HG02571 (cell line): ENCODE measurements at regions not wholly inside any gene's neighbourhood (a gene's known extent, or its start where the extent isn't known, plus 50 kb on each side); places are given as distances from the start of the nearest gene placed in this dataset.

Experiments used
- ATAC-seq: cut with Tn5 transposase; IDR thresholded peaks from one replicate; pipeline ENCODE4 v1.9.1; 2021; ENCODE audit warnings: mild to moderate bottlenecking, moderate library complexity; ENCODE audit not compliant: unreplicated experiment

DNA sequence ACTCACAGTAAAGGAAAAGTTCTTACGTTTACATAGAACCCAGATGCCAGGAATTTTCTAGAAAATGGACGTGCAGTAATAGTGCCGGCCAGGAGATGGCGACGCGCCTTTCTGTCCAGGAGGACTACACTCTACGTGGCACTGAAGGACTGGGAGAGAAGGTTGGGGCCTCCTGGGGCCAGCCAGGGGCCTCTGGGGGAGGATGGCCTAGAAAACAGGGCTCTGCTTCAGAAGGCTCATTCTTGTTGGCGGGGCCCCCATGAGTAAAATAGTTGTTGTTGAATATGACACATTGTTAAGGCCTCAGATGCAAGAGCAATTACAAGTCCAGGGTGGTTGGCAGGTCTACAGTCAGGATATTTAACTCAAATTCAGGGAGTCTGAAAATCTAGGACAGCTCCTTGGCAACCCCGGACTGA is 120.1 kb upstream of the MAX start:
- peak; percentile 51 for ATAC-seq

DNA sequence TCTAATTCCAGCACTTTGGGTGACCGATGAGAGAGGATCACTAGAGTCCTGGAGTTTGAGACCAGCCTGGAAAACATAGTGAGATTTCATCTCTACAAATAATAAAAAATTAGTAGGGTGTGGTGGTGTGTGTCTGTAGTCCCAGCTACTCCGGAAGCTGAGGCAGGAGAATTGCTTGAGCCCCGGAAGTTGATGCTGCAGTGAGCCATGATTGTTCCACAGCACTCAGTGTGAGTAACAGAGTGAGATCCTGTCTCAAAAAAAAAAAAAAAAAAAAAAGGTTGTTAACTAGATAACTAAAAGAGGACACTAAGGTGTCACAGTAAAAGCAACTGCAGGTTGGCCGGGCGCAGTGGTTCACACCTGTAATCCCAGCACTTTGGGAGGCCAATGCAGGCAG is 121.3 kb upstream of the MAX start:
- no peak for ATAC-seq

DNA sequence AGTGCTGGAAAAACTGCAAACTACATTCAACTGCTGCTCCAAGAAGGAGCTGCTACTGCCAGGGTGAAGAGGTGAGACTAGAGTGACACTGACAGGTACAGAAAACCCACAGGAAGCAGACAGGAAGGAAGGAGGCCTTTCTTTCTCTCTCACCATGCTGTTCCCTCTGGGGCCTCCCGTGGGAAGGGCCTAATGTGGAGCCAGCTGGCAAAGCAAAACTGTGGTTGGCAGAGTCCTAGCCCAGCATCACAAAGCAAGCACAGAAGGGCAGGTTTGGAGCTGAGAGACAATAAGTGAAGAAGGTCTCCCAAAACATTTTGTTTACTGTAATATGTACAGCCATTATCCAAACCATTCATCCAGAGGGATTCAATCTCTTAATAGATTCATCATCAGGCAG is 122.5 kb upstream of the MAX start:
- ATAC-seq = no peak

DNA sequence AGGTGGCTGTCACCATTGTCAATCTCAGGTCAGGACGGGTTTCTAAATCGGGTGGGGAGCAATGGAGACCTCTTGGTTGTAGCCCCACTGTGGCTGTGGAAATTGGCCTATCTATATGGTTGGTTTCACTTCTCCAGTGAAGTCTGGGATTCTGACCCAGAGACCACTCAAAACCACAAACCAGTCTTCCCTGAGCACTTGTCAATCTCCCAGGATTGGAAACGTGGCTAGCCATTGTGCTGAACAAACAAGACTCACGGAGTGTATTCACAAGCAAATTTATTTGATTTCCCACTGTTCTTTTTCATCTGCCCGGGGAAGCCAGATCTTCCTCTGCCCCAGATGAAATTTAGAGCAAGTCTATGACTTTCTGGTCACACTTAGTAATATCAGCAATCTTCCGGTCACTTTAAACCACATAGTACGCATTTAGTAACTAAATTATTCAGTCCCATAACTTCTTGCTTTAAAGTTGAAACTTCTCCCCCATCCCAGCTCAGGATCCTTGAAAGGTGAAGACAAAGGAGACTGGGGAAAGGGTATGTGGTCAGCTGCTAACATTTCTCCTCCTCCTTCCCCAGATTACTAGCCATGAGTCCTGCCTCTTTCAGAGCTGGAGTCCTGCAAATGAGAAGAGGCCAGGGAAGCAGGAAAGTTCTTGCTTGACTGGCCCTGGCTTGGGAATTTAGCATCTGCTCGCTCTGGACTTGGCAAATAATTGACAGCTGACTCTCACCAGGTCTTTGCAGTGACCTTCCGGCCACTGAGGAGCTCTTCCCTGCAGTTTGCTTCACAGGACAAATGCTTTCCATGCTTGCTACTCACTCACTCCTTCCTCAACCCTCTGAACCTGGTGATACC is 123.2 kb upstream of the MAX start:
- no peak for ATAC-seq

DNA sequence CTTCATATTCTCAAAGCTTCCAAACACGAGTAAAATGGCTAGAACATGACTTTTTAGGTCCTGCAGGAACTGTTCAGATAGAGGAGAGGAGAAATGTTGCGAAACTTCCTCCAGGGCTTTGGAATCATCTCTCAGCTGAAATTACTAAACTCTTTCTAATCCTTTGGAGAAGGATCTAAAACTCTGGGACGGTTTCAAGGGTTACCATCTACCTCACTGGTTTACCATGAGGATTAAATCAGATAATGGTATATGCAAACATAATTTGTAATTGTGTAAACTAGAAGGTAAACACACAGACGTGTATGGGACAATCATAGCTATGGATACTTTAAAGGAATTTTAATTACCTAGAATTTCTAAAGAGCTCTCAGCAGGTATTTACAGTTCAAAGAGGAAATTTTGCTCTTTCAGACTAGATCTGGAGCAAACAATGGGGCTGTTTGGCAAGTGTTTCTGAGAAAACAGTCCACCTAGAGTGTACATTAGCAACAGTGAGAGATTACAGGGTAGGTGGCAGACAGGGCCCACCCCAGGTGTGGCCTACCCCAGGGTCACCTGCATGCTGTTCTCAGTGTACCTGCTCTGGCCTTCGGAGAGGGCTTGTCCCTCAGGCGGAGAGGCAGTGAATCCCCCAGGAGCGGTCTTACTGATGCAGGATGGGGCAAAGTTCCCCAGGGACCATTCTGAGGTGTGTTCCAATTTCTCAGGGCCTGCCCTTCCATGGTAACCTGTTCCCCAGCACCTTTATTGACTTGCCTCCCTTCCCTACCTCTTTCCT is 124.7 kb upstream of the MAX start:
- ATAC-seq = no peak

DNA sequence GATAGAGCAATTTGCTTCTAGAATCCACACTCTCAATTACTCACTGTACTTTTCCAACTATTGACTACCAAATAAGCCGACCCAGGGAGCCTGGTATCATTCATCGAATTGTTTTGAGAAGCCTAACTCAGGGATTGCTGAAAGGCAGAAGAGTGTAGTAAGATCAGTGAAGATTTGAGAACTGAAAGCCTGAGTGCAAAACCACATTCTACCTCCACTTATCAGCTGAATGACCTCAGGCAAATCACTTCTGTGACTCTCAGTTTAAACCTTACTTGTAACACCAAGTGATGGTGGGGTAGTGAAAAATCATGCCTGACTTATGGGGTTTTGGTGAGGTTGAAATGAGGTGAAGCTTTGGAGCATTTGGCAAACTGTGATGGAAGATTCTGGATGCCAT is 126.1 kb upstream of the MAX start:
- ATAC-seq = peak; percentile 84

DNA sequence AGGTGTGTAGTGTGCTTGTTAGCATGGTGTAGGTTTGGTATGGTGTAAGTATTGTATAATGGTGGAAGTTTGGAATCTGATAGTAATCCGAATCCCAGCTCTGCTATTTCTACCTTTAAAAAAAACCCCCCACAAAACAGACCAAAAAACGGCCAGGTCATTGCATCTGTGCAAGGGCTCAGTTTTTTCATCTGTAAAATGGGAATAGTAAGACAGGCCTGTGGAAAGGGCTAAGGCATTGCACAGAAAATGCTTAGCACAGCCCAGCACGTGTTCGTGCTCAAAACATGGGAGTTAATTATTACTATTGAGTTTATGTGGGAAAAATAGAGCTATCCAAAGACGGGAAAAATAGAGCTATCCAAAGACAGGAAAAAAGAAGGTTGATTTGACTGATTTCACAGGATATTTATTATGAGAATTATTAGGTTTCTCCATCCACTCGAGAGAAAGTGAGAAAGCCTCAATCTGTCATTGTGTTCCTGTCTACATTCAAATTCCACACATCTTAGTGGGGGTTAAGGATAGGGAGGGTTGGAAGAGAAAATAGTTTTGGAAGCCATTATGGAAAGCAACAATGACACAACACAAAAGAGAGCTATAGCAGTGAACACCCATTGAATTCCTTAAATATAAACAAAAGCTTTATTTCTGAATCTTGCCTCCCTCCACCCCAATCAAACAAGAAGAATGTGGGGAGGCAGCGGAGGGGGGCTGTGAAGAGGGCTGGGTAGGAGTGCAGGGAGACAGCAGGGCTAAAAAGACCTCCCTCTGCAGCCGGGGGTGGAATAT is 126.8 kb upstream of the MAX start:
- ATAC-seq = no peak

DNA sequence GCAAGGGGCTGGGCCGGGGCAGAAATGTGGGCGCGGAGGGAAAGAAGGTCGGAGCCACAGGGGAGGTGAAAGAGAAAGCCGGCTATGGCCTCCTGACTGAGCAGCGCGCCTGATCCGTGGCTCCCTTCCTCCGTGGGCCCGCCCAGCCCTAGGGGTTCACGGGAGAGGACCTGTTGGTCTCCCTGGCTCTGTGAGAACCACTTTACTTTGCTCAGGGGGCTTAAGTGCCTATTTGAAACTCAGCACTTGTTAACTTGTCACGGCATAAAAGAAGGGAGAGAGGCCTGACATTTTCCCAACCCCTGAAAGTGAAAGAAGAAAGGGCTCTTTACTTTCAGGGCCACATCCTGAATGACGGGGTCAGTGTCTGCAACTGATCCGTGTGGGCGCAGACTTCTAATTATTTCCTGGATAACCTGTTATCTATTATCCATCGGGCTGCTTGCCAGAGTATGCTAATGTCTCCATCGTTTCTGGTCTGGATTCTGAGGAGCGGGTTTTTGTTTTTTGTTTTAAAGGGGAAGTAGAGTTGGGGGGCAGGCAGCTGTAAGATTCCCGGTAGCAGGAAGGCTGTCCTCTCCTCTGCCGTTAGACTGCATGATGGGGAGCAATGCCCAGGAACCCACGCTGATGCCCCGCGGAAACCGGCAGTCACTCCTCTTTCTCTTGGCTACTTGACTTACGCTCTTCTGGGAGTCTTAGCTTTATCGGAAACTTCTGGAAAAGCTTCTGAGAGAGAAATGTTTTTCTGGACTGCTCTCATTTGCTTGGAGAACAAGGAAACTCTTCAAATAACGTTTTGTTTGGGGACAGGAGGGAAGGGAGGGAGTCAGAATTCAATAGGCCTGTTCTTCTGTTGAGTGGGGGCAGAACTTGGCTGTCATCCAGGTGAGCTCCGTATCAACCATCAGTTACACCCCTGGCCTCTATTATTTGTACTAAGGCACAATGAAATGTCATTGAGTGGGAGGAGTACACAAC is 127.7 kb upstream of the MAX start:
- no peak for ATAC-seq

DNA sequence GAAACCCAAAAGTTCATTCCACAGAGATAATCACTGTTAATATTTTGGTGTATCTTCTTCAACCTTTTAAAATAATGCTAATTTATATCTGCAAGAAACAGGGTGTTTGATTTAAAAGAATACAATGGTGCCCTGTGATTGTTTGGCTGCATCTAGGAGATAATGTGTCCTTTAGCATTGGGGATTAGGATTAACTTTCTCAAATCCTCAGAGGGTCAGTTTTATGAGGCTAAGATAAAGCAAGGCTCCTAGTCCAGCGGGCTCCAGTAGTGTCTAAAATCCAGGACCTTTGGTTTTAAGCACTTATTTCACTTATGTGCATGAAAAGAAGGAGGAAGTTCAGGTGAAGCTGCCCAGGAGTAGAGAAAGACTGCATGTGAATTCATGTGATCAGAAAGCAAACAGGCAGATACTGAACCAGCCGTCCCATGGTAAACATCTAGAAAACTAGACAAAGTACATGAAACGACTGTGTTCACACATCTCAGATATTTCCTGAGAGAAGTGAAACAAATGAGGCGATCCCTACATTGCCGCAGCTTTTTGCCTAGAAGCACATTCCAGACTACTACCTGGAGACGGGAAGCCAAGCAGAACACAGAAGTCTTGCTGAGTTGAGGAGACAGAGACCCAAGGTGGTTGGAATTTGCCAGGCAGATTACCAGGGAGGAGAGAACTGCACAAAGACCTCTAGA is 129.1 kb upstream of the MAX start:
- no peak for ATAC-seq

DNA sequence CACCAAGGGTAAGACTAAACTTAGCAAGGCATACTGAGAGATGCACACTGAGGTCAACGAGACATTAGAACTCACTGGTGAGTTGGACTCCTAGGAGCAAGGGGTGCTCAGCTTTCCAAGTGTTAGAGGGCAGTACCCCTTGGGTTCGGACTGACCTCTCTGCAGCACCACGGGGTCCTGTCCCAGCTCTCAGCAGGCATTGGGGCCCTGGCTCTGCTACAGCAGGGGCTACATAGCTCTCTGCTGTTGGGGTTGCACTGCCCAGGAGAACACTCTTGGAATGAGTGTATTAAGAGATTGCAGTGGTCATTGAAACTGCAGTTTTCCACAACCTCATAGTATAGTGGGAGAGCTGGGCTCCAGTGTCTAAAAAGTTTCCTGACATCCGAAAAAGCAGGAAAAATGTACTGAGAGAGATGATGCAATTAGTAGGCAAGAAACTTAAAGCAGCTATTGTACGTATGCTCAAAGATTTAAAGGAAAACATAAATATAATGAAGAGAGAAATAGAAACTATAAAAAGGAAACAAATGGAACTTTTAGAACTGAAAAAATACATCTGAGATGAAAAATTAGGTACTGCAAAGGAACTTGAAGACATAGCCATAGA is 132.5 kb upstream of the MAX start:
- ATAC-seq = no peak

DNA sequence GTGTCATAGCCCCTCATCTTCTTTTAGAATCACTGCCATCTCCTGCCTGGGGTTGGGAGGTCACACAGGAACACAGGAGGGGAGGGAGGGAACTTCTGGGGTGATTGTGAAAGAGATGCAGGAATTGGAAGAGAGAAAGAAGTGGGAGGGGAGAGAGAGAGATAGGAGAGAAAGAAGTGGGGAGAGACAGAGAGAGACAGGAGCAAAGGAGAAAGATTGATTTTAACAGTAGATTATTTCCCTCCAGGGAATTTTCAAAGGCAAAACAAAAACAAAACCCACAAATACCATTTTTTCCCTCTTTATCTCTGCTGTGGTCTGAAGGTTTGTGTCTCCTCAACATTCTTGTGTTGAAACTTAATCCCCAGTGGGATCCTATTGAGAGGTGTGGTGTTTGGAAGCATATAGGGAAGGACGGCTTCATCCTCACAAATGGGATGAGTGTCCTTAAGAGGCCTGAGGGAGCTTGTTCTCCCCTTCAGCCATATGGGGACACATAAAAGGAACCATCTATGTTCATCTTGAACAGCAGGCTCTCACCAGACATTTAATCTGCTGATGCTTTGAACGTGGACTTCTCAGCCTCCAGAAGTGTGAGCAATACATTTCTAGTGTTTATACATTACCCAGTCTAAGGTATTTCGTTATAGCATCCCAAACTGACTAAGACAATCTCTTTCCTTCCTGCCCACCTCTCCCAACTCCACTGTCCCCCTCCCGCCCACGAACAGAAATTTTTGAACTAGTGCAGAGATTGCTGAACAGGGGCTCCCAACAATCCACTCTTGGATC is 134.9 kb upstream of the MAX start:
- no peak for ATAC-seq

DNA sequence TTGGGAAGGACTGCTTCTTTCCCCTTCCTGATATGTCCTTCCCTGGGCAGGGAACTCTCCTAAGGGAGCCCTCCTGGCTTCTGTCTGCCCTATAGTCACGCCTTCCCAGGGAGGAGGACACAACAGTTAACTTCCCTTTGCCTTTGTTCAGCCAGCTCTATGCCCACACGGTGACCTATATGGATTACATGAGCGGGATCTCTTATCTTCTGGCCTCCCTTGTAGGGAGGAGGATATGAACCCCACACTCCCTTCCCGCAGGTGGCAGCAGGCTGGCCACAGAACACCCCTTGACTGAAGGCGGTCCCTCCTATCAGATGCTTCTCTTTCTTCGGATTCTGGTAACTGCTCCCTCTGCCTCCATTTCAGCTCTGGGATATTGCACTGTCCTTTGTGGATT is 135.6 kb upstream of the MAX start:
- no peak for ATAC-seq

DNA sequence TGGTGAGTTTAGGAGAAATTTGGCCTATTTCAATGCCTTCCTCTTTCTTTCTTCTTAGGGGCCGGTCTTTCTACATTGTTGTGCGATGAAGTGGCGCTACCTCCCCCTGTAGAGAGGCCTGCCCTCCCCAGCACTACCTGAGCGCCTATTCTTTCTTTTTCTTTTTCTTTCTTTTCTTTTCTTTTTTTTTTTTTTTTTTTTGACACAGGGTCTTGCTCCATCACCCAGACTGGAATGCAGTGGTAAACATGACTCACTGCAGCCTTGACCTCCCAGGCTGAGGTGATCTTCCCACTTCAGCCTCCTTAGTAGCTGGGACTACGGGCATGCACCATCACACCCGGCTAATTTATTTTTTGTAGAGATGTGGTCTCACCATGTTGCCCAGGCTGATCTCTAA is 136.1 kb upstream of the MAX start:
- ATAC-seq = no peak

DNA sequence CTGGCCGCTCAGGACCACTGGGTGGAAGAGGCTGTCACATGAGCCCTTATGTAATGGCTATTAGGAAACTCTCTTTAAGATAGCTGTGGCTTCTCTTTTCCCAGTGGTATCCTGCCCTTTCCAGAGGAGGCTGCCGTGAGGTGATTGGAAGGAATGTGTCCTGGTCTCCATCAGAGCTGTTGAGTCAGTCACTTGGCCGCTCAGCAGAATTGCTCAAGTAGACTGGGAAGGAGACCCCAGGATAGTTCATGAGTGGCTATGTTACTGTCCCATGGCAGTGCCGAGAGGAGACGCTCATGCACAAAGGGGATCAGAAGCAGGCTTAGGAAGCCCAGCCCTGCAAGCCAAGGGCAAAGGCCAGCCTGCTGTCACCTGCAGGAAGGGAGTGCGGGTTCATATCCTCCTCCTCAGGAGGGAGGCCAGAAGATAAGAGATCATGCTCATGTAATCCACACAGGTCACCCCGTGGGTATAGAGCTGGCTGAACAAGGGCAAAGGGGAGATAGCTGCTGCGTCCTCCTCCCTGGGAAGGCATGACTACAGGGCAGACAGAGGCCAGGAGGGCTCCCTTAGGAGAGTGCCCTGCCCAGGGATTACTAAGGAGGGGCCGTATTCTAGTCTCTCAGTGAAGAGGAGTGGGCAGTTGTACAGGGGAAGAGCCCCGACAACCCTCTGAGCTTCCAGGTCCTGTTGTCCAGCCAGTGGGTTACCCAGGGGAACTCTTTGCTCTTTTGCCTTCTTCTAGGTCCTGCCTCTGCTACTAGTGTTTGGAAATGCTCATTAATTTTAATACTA is 137.0 kb upstream of the MAX start:
- ATAC-seq = no peak

DNA sequence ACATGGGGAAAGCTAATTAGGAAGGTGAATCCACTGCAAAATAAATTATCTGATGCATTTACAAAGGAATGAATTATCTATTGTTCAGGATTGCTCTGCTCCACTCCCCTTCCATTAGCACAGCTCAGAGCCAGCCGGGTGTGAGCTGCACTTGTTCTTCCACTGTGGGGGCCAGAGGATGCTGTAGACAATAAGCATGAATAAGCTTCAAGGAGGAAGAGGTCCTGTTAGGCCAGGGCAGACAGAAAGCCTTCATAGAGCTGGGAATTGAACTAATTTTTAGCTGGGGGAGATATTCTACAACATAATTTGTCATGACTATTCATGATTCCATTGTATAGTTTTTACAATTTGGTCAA is 137.6 kb upstream of the MAX start:
- no peak for ATAC-seq

DNA sequence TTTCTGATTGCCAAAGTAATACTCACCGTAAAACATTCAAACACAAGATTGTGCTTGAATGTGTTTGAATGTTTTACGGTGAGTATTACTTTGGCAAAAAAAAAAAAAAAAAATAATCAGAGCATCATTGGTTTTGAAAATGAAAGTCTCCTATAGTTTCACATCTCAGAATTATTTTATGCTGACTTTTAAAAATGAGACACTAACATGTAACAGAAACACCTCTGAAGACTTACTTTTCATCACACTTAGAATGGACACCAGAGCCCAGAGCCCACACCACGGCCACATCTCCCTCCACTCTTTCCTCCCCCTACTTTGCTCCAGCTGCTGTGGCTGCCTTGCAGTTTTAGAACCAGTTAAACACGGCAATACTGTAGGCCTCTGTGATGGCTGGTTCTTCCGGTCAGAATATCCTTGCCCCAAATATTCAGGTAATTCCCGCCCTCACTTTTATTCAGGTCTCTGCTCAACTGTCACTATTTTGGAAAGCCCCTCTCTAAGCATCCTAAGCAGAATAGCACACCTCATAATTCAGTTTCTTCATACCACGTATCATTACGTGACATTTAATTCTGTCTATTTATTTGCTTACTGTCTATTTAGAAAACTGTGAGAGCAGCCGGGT is 138.9 kb upstream of the MAX start:
- no peak for ATAC-seq

DNA sequence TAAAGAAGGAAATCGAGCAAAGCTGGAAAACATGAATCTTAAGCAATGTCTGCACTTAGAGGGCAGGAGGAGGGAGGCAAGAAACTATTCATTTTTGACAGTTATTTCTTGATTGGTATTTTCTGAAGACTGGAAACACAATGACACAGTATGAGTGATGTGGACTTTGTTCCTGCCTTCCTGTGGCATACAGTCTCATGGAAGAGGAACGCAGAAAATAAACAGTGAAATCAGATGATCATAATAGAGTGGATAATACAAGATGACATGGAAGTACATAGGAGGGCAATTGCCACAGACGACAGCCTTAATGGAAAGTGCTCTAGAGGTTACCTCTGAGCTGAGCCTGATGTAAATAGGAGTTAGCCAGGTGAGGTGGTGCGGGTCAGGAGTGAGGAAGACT is 140.4 kb upstream of the MAX start:
- no peak for ATAC-seq
